ENCODE measurements at regions not wholly inside any gene's neighbourhood (a gene's known extent, or its start where the extent isn't known, plus 50 kb on each side); places are given as distances from the start of the nearest gene placed in this dataset.

DNA sequence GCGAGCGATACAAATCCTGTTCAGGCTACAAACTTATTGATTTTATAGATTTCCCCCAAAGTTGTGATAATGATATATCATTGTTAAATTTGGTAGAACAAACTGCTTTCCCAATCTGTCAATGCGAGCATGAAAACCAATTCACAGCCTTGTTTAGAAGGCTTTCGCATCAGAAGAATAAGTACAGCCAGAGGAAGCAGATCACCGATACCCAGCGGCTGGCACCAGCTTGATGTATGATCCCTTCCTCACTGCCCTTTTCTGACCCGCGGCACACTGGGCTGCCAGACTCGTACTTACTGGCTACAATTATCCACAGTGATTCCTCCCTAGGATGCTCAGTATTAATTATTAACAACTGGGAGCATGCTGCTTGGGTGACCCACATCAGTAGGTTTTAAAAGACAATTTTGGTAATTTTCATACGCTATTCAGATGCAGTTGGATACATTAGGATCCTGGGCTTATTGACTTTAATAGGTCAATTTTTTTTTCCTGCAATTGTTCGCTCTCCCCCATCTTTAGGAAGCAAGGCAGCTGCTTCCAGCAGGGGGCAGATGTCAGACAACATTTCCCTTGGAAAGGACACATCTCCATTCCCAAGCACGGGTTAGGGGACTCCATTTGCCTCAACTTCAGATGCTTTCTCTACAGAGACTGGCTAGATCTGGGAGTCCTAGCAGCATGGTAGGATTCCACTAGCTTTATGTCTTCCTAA lies 582.7 kb upstream of the PSMD7 start:
- ChIA-PET POLR2A (ENCODE audit: partially characterized antibody) (no interaction called here), CTCF (ENCODE audit: partially characterized antibody) (interaction anchor here (0.6 to 4.8 kb wide), 31 partner anchors 9 to 689 kb away, joined by 3 to 32 read pairs (median 4); no protein-coding TSS in a partner anchor)
- no peaks in the 10 kb centered on the region for H3K9me3 ChIP-seq (ENCODE audit: insufficient read depth in 2 of 2, low read depth in 1 of 2, low read length in 1 of 2)
- H2AK5ac ChIP-seq (ENCODE audit: low read depth, low read length) = no peak overlapping the region
- H3K23ac ChIP-seq (ENCODE audit: insufficient read length) = no peak overlapping the region
- no peak overlapping the region for H3K4me3 ChIP-seq (ENCODE audit: extremely low read depth in 1 of 4, insufficient read depth in 2 of 4, low read depth in 3 of 4, low read length in 4 of 4)
- no peak overlapping the region for H3K18ac ChIP-seq (ENCODE audit: extremely low read depth, low read length)
- H3K4me1 ChIP-seq (replicated peaks in 1 of 4; ENCODE audit: control insufficient read depth in 3 of 4, insufficient read depth in 4 of 4, low read length in 3 of 4) = peaks cover 0 to 8% (median 1%) of the 10 kb centered on the region in 4 experiments; a peak in 2 of 7 replicates
- no peaks in the 10 kb centered on the region for H3K36me3 ChIP-seq (ENCODE audit: control insufficient read depth in 2 of 4, insufficient read depth in 4 of 4, low read length in 3 of 4)
- no peaks in the 10 kb centered on the region for H3K79me1 ChIP-seq (ENCODE audit: low read depth, low read length)
- no peak overlapping the region for H2BK20ac ChIP-seq (ENCODE audit: low read length)
- DNase-seq (ENCODE audit: low read depth in 1 of 2, low spot score in 2 of 2) (peak in 1 of 2 experiments; percentile 78), FAIRE-seq (peak; percentile 82)
- H3K14ac ChIP-seq (ENCODE audit: insufficient read length) = no peak overlapping the region
- 0 out of 2 replicates have a peak overlapping the region, but pooled peaks have one; percentile 85 for H2BK12ac ChIP-seq (ENCODE audit: low read depth, low read length)
- WGBS, 2 experiments (ENCODE audit: extremely low coverage in 1 of 2, insufficient coverage in 1 of 2, insufficient read length in 1 of 2, insufficient replicate concordance in 2 of 2, low coverage in 1 of 2, low lambda C conversion rate in 2 of 2, missing lambda C conversion rate in 1 of 2) = 92% methylated on average over 12 of the region's 12 CpGs; no CpG with 5 or more reads in 1 of the 2 experiments
- H3K4ac ChIP-seq (replicated peaks; ENCODE audit: insufficient read length, low read depth, low read length) = no peak overlapping the region
- no peak overlapping the region for H3K27ac ChIP-seq (ENCODE audit: low read depth, low read length)
- no peaks in the 10 kb centered on the region for H3K23me2 ChIP-seq (ENCODE audit: low read depth, low read length)
- no peak overlapping the region for H3K56ac ChIP-seq (replicated peaks; ENCODE audit: insufficient read length, low read depth, low read length)
- no peak overlapping the region for H3K9ac ChIP-seq (replicated peaks in 1 of 4; ENCODE audit: extremely low read depth in 1 of 4, low read depth in 3 of 4, low read length in 3 of 4)
- no peak overlapping the region for H2BK15ac ChIP-seq (ENCODE audit: low read length)
- no peak overlapping the region for H4K8ac ChIP-seq (ENCODE audit: extremely low read depth, insufficient read depth, low read length)
- peak overlapping the region; percentile 49; the same call in 1 of the 2 replicates for H2BK5ac ChIP-seq (ENCODE audit: low read depth, low read length)
- H4K5ac ChIP-seq (ENCODE audit: insufficient read length, low read depth, low read length) = no peak overlapping the region
- H4K20me1 ChIP-seq (replicated peaks in 1 of 2; ENCODE audit: control insufficient read depth in 1 of 2, insufficient read depth in 2 of 2, low read length in 2 of 2) = no peaks in the 10 kb centered on the region
- H2BK120ac ChIP-seq (replicated peaks; ENCODE audit: low read depth, low read length) = no peak overlapping the region
- peak overlapping the region; percentile 95 for H2AFZ ChIP-seq (ENCODE audit: low read length)
- no peaks in the 10 kb centered on the region for H3K79me2 ChIP-seq (ENCODE audit: control insufficient read depth in 1 of 2, insufficient read depth in 2 of 2, low read length in 2 of 2)
- H4K91ac ChIP-seq (replicated peaks; ENCODE audit: insufficient read length, low read length) = no peak overlapping the region
- no peaks in the 10 kb centered on the region for H3K27me3 ChIP-seq (replicated peaks in 1 of 4; ENCODE audit: control insufficient read depth in 3 of 4, extremely low read depth in 1 of 4, insufficient read depth in 3 of 4, low read length in 3 of 4)
- no peak overlapping the region for H3K4me2 ChIP-seq (ENCODE audit: insufficient read depth in 1 of 2, low read depth in 2 of 2, low read length in 2 of 2)

All from H1 (cell line).